Choroid plexus epithelial cell (primary cell): ENCODE measurements at regions not wholly inside any gene's neighbourhood (a gene's known extent, or its start where the extent isn't known, plus 50 kb on each side); places are given as distances from the start of the nearest gene placed in this dataset.

Experiments
- DNase-seq: peaks from one replicate; pipeline ENCODE4 v3.0.0-alpha.2; 2010; ENCODE audit warnings: low read depth
- H3K4me3 ChIP-seq: 2 replicates; pipeline ENCODE4 v1.5.1; 2011; ENCODE audit warnings: low read depth, mild to moderate bottlenecking, control low read depth, low read length, moderate library complexity
- TF ChIP-seq, protein P1 (sequence below): conservative IDR thresholded peaks from 2 replicates; pipeline ENCODE4 v1.5.1; 2011; ENCODE audit warnings: low read depth, mild to moderate bottlenecking, control low read depth, inconsistent platforms, low read length, moderate library complexity

GRCh38 chr21:30058928-30059327, 107.7 kb downstream of the CLDN17 start:
- no peak overlapping the region for H3K4me3 ChIP-seq
- TF ChIP-seq, protein P1, sequence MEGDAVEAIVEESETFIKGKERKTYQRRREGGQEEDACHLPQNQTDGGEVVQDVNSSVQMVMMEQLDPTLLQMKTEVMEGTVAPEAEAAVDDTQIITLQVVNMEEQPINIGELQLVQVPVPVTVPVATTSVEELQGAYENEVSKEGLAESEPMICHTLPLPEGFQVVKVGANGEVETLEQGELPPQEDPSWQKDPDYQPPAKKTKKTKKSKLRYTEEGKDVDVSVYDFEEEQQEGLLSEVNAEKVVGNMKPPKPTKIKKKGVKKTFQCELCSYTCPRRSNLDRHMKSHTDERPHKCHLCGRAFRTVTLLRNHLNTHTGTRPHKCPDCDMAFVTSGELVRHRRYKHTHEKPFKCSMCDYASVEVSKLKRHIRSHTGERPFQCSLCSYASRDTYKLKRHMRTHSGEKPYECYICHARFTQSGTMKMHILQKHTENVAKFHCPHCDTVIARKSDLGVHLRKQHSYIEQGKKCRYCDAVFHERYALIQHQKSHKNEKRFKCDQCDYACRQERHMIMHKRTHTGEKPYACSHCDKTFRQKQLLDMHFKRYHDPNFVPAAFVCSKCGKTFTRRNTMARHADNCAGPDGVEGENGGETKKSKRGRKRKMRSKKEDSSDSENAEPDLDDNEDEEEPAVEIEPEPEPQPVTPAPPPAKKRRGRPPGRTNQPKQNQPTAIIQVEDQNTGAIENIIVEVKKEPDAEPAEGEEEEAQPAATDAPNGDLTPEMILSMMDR, result no peak
- DNase-seq, result peak; percentile 9

DNA sequence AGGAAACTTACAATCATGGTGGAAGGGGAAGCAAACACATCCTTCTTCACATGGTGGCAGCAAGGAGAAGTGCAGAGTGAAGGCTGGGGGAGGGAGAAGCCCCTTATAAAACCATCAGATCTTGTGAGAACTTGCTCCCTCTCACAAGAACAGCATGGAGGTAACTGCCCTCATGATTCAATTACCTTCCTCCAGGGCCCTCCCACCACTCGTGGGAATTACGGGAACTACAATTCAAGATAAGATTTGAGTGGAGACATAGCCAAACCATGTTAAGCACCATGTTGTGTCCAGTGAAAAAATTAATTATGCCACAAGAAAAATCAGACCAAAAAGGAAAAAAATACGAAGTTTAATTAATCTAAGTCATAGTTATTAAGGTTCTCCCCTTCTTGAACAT, 109.5 kb downstream of the CLDN17 start:
- DNase-seq, result no peak
- TF ChIP-seq, protein P1, result no peak

GRCh38 chr21:30048570-30048969, 108.8 kb upstream of the GRIK1 start:
- no peak overlapping the region for H3K4me3 ChIP-seq
- TF ChIP-seq, protein P1, result no peak
- no peak for DNase-seq

More for the DNA sequence above, 109.5 kb downstream of the CLDN17 start:
- H3K4me3 ChIP-seq, result no peak overlapping the region

DNA sequence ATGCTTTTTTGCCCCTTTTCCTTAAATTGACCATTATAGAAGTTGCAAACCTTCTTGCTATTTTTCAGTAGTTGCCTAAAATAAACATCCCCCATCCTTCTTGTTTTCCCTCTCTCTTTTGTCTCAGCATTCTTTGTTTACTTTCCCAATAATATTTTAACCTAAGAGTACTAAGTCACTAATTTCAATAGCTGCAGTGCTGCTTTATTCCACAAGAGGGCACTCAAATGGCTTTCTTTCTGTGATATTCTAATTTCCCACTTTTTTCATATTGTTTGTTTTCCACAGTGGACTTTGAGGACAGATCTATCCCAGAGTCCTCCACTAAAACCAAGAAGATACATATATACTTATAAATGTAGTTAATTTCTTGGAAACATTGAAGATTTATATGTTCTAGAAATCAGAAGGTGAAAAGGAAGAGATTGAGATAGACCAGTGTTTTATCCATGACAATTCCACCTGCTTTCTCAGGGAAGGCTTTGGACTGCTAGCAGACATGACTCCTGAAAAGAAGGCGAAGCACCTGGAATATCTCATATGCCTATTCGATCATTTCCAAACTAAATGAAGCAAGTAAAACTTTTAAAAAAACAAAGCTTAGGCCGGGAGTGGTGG, 104.8 kb upstream of the GRIK1 start:
- peak; percentile 55 for DNase-seq
- no peak overlapping the region for H3K4me3 ChIP-seq
- TF ChIP-seq, protein P1, result peak; percentile 79

DNA sequence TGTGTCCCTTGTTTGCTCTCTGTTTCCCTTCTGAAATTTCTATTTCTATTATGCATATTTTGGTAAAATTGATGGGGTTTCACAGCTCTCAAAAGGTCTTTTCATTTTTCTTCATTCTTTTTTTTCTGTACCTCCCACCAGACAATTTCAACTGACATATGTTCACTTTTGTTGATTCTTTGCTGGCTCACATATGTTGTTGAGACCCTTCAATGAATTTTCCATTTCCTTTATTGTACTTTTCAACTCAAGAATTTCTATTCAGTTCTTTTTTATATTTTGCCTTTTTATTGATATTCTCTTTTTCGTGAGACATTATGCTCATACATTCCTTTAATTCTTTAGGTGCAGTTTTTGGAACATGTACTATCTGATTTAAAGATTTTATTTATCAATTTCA, 102.6 kb upstream of the GRIK1 start:
- no peak for DNase-seq
- H3K4me3 ChIP-seq, result no peak overlapping the region
- TF ChIP-seq, protein P1, result no peak

GRCh38 chr21:30033441-30033840, 93.6 kb upstream of the GRIK1 start:
- H3K4me3 ChIP-seq, result no peak overlapping the region
- no peak for DNase-seq
- TF ChIP-seq, protein P1, result no peak

DNA sequence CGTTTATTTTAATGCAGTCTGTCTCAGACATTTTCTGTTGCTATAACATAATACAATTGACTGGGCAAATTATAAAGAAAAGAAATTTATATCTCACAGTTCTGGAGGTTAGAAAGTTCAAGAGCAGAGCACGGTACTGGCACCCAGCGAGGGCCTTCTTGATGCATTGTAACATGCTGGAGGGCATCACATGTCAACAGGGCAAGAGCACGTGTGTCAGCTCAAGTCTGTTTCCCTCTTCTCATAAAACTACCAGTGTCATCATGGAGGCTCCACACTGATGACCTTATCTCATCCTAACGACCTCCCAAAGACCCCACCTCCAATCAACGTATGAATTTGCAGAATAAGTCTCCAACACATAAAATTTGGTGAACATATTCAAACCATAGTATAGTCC, 90.6 kb upstream of the GRIK1 start:
- TF ChIP-seq, protein P1, result no peak
- DNase-seq, result no peak
- H3K4me3 ChIP-seq, result no peak overlapping the region
